ENCODE measurements at regions not wholly inside any gene's neighbourhood (a gene's known extent, or its start where the extent isn't known, plus 50 kb on each side); places are given as distances from the start of the nearest gene placed in this dataset.

GRCh38 chr4:157502656-157503055, 282.1 kb downstream of the GRIA2 start:
- no peak for DNase-seq

GRCh38 chr4:157459785-157460184, 239.3 kb downstream of the GRIA2 start:
- DNase-seq: no peak

GRCh38 chr4:157447195-157447594, 226.7 kb downstream of the GRIA2 start:
- DNase-seq: no peak

- no peak for DNase-seq
Measured at GRCh38 chr4:157444014-157444413, 223.5 kb downstream of the GRIA2 start.

GRCh38 chr4:157443537-157443936, 223.0 kb downstream of the GRIA2 start:
- DNase-seq: no peak

GRCh38 chr4:157425897-157426296, 205.4 kb downstream of the GRIA2 start:
- DNase-seq: no peak

- DNase-seq: no peak
Measured at GRCh38 chr4:157423526-157424020, 203.0 kb downstream of the GRIA2 start.

GRCh38 chr4:157421365-157421764, 200.8 kb downstream of the GRIA2 start:
- no peak for DNase-seq

All from inflammatory macrophage (primary cell).